Thymus (tissue), 11 donors: ENCODE measurements at regions not wholly inside any gene's neighbourhood (a gene's known extent, or its start where the extent isn't known, plus 50 kb on each side); places are given as distances from the start of the nearest gene placed in this dataset.
A peak's percentile ranks its signal among the peaks of the same experiment; 100 is the strongest.

Source experiments
- DNase-seq, 9 donors: peaks; one replicate each; pipeline ENCODE4 v3.0.0-alpha.2; 2013; ENCODE audit warnings: low spot score in 9 of 9, low read depth in 6 of 9, missing footprints in 1 of 9
- H3K27ac ChIP-seq, 2 donors: one replicate each; pipeline ENCODE4 v1.5.1; 2013; ENCODE audit warnings: control low read depth in 1 of 2, low read depth in 1 of 2, low read length in 1 of 2, mild to moderate bottlenecking in 1 of 2, moderate library complexity in 1 of 2
- H3K27me3 ChIP-seq, 2 donors: one replicate each; pipeline ENCODE4 v1.5.1; 2013; ENCODE audit warnings: low read length in 1 of 2; ENCODE audit not compliant: control insufficient read depth in 2 of 2, insufficient read depth in 1 of 2
- H3K36me3 ChIP-seq, 2 donors: one replicate each; pipeline ENCODE4 v1.5.1; 2013; ENCODE audit warnings: low read length in 1 of 2, mild to moderate bottlenecking in 1 of 2, moderate library complexity in 1 of 2; ENCODE audit not compliant: control insufficient read depth in 2 of 2, insufficient read depth in 2 of 2
- H3K4me1 ChIP-seq, 2 donors: one replicate each; pipeline ENCODE4 v1.5.1; 2013; ENCODE audit warnings: low read length in 2 of 2; ENCODE audit not compliant: control insufficient read depth in 2 of 2, insufficient read depth in 2 of 2
- H3K4me3 ChIP-seq, 2 donors: one replicate each; pipeline ENCODE4 v1.5.1; 2013; ENCODE audit warnings: low read length in 2 of 2, control low read depth in 1 of 2, mild to moderate bottlenecking in 1 of 2
- H3K9me3 ChIP-seq, 2 donors: one replicate each; pipeline ENCODE4 v1.5.1; 2013; ENCODE audit warnings: low read length in 1 of 2, mild to moderate bottlenecking in 1 of 2; ENCODE audit not compliant: control insufficient read depth in 2 of 2, insufficient read depth in 1 of 2
- WGBS: extraction: QIAGEN DNeasy Blood & Tissue Kit; methylation state at CpG from one replicate; pipeline ENCODE4 v1.1.7; 2013; 5-methylcytosine and 5-hydroxymethylcytosine counted together
- donor health status: healthy.

DNA sequence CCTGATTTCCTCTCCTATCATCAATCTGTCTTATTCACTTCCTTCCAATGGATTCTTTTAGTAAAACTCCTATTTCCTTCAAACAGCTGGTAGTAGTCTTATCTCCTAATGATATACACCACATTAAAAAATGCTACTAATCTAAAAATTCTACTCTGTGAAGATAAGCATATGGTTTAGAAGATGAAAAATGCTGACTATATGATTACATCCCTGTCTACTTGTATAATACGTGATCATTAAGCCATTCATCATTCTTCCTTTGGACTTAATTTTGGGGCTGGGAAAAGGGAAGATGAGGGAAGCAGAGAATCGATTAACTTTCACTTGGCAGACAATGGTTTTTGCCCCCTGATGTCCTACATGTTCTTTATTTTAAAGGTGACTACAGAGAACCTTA lies 453.1 kb downstream of the NSUN3 start:
- H3K27ac ChIP-seq: no peak overlapping the region
- H3K27me3 ChIP-seq: no peaks in the 10 kb centered on the region
- no peak for DNase-seq
- no peak overlapping the region for H3K4me3 ChIP-seq
- WGBS: 71% methylated on average over 2 of the region's 2 CpGs
- H3K4me1 ChIP-seq: no peaks in the 10 kb centered on the region
- no peaks in the 10 kb centered on the region for H3K9me3 ChIP-seq
- no peaks in the 10 kb centered on the region for H3K36me3 ChIP-seq

GRCh38 chr3:94520364-94520763 lies 457.5 kb downstream of the NSUN3 start:
- no peaks in the 10 kb centered on the region for H3K27me3 ChIP-seq
- H3K4me1 ChIP-seq: no peaks in the 10 kb centered on the region
- no peak overlapping the region for H3K4me3 ChIP-seq
- no peak overlapping the region for H3K27ac ChIP-seq
- H3K9me3 ChIP-seq: no peaks in the 10 kb centered on the region
- WGBS: 93% methylated on average over 1 of the region's 1 CpG
- H3K36me3 ChIP-seq: no peaks in the 10 kb centered on the region
- DNase-seq: no peak

GRCh38 chr3:94522488-94522887 lies 459.6 kb downstream of the NSUN3 start:
- DNase-seq: no peak
- no peaks in the 10 kb centered on the region for H3K27me3 ChIP-seq
- no peaks in the 10 kb centered on the region for H3K9me3 ChIP-seq
- H3K36me3 ChIP-seq: no peaks in the 10 kb centered on the region
- H3K27ac ChIP-seq: no peak overlapping the region
- H3K4me1 ChIP-seq: no peaks in the 10 kb centered on the region
- no peak overlapping the region for H3K4me3 ChIP-seq

DNA sequence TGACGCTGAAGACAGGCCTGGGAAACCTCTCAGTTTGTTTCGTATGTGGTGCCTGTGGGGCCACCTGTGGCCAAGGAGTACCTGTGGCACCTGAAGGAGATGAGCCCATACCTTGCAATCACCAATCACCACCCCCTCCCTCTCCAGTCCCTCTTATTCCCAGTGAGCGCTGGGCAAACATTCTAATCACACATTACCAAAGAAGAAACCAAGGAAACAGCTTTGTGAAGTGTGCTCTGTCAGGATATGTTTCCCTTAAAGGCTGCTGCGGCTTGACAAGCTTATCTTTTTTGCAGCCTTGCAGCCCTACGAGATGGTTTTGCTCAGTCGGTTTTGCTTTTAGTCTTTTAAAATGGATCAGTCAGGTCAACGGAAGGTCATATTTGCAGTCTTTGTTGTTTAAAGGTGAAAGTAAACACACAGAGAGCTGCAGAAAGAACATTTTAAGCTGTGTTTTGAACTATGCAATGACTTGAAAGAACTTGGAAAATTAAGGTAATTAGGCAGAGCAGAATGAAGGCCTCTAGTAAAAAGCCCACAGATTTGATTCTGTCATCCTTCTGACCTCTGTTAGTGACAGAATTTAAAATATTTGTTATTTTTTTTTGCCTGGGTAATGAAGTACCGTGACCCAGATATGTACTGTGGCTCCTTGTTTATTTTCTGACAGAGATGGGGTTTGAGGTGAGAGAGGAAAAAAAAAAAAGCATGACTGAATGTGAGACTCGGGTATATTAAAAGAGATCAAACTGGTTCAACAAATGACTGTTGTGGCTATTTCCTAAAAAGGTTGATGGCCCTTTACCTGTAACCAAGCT lies 461.4 kb downstream of the NSUN3 start:
- H3K27ac ChIP-seq: no peak overlapping the region
- H3K27me3 ChIP-seq: no peaks in the 10 kb centered on the region
- no peak for DNase-seq
- no peaks in the 10 kb centered on the region for H3K4me1 ChIP-seq
- H3K4me3 ChIP-seq: no peak overlapping the region
- 53% methylated on average over 9 of the region's 9 CpGs for WGBS
- H3K36me3 ChIP-seq: no peaks in the 10 kb centered on the region
- no peaks in the 10 kb centered on the region for H3K9me3 ChIP-seq

DNA sequence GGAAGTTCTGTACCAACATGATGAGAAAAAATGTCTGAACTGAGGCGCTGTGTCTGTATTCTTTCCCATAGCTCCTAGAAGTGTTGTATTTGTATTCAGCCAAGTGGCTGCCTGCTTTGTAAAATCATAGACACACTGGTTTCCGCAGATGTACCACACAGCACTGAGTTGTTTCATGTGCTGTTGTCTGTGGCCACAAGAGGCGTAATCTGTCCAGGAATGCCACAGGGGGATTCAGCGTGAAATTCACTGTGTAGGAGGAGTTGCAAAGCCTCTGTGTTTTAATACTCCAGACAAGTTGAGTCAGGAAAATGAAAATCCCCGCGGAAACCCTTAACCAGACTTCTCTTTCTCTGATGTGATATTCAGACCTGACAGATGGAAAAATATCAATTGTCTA lies 462.2 kb downstream of the NSUN3 start:
- peak in 2 of 9 donors; percentile 1 to 21 for DNase-seq
- no peaks in the 10 kb centered on the region for H3K4me1 ChIP-seq
- no peaks in the 10 kb centered on the region for H3K36me3 ChIP-seq
- H3K4me3 ChIP-seq: no peak overlapping the region
- H3K27ac ChIP-seq: no peak overlapping the region
- 92% methylated on average over 6 of the region's 6 CpGs for WGBS
- no peaks in the 10 kb centered on the region for H3K27me3 ChIP-seq
- H3K9me3 ChIP-seq: no peaks in the 10 kb centered on the region

GRCh38 chr3:94529816-94530215 lies 467.0 kb downstream of the NSUN3 start:
- 96% methylated on average over 1 of the region's 1 CpG for WGBS
- Histone ChIP-seq H3K27me3 (no peaks in the 10 kb centered on the region), H3K27ac (no peak overlapping the region)

DNA sequence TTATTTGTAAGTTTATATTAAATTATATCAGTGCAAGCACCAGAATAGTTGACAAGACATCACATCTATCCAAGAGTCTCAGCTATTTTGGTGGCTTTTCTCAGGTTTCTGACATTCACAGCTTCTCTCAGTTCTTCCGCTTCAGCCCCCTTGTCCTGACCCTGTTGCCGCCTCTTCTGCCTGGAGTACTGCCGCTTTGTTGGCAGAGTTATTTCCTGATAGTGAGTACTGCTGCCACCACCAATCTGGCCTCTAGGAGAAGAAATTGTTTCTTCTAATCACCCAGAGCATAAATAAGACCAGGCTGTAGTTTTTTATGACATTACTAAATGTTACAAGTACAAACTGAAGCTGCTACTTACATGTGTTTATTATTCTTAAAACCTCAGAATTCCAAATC lies 470.1 kb downstream of the NSUN3 start:
- Histone ChIP-seq H3K36me3 (no peaks in the 10 kb centered on the region), H3K9me3 (no peaks in the 10 kb centered on the region), H3K27me3 (no peaks in the 10 kb centered on the region), H3K4me1 (no peaks in the 10 kb centered on the region), H3K4me3 (no peak overlapping the region), H3K27ac (no peak overlapping the region)
- no peak for DNase-seq
- over 99% methylated on average over 3 of the region's 3 CpGs for WGBS

More at GRCh38 chr3:94529816-94530215, 467.0 kb downstream of the NSUN3 start:
- DNase-seq: no peak
- Histone ChIP-seq H3K4me1 (no peaks in the 10 kb centered on the region), H3K4me3 (no peak overlapping the region), H3K36me3 (no peaks in the 10 kb centered on the region), H3K9me3 (no peaks in the 10 kb centered on the region)

- no peak for DNase-seq
- Histone ChIP-seq H3K36me3 (no peaks in the 10 kb centered on the region), H3K4me3 (no peak overlapping the region), H3K4me1 (no peaks in the 10 kb centered on the region), H3K9me3 (no peaks in the 10 kb centered on the region), H3K27me3 (no peaks in the 10 kb centered on the region), H3K27ac (no peak overlapping the region)
Measured at GRCh38 chr3:94539937-94540336, 477.1 kb downstream of the NSUN3 start.

DNA sequence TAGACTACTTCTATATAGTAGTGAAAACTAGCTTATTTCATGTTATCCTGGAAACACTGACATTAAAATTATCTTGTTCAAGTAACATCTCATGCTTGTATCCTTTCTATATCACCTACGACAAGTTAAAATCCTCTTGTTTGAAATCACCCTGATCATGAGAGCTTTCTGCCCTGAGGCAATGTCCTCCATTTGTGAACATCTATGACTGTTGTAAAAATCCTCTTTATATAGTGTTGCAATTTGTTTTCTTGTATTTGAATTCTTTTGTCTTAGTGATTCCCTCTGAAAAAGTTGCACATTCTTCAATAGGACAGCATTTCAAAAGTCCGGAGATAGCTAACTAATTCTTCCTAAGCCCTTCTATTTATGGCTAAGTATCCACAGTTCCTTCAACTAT lies 480.3 kb downstream of the NSUN3 start:
- WGBS: 97% methylated on average over 2 of the region's 2 CpGs

More for the DNA sequence above, 480.3 kb downstream of the NSUN3 start:
- H3K27me3 ChIP-seq: no peaks in the 10 kb centered on the region
- H3K4me3 ChIP-seq: no peak overlapping the region
- no peaks in the 10 kb centered on the region for H3K36me3 ChIP-seq
- no peak overlapping the region for H3K27ac ChIP-seq
- no peaks in the 10 kb centered on the region for H3K9me3 ChIP-seq
- no peaks in the 10 kb centered on the region for H3K4me1 ChIP-seq
- DNase-seq: no peak
